ENCODE measurements at regions not wholly inside any gene's neighbourhood (a gene's known extent, or its start where the extent isn't known, plus 50 kb on each side); places are given as distances from the start of the nearest gene placed in this dataset.
"Not testable (repeated sequence)": the region's sequence is repeated elsewhere in the genome, so short reads cannot be mapped to it uniquely, and the experiment has no call there.

GRCh38 chr11:100585728-100586127, 101.4 kb upstream of the ARHGAP42 start:
- no peak for DNase-seq

- DNase-seq, result no peak
Measured at GRCh38 chr11:100586361-100587101, 100.6 kb upstream of the ARHGAP42 start.

DNA sequence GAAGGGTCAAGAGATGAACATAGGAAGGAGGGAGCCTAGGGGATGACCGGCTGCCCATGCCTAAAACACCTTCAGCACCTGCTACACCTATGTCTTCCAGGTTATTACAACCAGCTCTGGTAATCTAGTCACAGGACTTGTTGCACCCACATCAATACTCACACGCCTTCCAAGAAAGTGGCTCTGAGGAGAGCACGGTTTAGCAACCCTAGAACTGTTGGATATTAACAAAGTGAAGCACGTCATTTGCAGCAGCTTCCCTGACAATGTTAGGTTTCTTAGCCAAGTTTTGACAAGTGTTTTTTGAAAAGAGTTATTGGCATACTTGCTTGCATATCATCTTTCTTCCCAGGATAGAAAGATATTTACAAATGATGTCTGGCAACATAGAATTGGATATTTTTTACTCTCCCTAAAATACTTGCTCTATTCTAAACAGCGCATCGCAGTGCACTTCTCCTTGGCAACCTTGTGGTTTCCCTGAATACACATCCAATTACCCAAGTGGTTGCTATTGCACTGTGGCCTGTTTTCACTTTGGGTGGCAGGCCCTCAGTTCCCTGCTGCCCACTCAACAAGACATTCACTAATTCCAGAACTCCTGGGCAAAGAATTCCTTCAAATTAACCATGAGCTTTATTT, 94.3 kb upstream of the ARHGAP42 start:
- DNase-seq, result no peak

GRCh38 chr11:100593291-100593690, 93.8 kb upstream of the ARHGAP42 start:
- DNase-seq, result no peak

DNA sequence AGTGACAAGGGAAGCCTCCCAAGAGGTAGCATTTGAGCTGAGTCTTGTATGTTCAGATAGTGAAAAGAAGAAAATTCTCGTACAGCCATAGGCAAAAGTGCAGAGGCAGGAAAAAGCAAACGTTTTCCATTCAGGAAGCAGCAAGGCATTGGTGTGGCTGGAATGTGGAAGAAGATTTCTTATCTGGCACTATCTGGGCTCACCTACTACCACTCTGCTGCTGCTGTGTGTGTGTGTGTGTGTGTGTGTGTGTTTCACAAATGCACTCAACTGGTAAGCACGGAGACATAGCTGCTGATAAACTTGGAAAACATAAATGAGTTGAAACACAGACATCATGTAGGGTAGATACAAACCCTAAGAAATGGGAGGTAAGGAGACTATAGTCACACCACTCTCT, 92.8 kb upstream of the ARHGAP42 start:
- no peak for DNase-seq

DNA sequence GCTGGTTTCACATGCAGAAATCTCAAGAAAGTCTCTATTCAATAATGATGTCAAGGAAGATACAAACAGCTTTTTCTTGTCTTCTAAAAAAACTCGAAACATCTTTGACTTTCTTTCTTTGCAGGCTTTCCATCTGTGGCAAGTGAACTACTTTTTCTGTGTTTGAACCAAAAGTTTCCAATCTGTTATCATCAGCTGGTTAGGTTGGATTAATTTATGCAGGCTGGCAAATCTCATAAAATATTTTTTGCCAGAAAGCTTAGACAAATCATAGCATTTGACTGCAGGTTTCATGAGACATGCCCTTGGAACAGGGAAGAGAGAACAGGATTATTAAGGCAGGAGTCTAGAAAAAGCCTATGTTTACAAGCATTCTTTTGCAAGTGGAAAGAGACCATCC, 86.1 kb upstream of the ARHGAP42 start:
- no peak for DNase-seq

- no peak for DNase-seq
Measured at GRCh38 chr11:100602716-100603115, 84.4 kb upstream of the ARHGAP42 start.

DNA sequence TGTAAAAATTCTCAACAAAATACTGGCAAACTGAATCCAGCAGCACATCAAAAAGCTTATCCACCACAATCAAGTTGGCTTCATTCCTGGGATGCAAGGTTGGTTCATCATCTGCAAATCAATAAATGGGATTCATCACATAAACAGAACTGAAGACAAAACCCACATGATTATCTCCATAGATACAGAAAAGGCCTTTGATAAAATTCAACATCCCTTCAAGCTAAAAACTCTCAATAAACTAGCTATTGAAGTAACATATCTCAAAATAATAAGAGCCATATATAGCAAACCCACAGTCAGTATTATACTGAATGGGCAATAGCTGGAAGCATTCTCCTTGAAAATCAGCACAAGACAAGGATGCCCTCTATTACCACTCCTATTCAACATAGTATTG, 79.3 kb upstream of the ARHGAP42 start:
- DNase-seq, result not testable (repeated sequence)

DNA sequence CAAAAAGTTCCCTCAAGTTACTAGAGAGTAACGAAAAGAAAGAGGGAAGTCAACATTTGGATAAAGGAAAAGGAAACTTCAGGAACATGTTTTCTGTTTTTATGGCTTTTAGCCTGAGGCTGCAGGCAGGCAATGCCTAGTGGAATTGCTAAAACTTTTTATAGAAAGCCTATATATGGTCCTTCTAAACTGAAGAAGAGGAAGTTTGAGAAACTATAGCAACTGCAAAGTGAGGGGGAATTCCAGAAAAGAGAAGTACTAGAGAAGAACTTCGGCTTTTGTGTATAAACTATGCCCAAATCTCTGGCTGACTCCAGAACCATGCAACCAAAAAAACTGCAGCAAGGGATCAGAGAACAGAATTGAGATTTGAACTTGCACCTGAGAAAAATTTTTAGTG, 74.3 kb upstream of the ARHGAP42 start:
- DNase-seq, result no peak

GRCh38 chr11:100618914-100619313, 68.2 kb upstream of the ARHGAP42 start:
- DNase-seq, result no peak

- no peak for DNase-seq
Measured at GRCh38 chr11:100619484-100619883, 67.6 kb upstream of the ARHGAP42 start.

GRCh38 chr11:100622404-100622803, 64.7 kb upstream of the ARHGAP42 start:
- no peak for DNase-seq

DNA sequence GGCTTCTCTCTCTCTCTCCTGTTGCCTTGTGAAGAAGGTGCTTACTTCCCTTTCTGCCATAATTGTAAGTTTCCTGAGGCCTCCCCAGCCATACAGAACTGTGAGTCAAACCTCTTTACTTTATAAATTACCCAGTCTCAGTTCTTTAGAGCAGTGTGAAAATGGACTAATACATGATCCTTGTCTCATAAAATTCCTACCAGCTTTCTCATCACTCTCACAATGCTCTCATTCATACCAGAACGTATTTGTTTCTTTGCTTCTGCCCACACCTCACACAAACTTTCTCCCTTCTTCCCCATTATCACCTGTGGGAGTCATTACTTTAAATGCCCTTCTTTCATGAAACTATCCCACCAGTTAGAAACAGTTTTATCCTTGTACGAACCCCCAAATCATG, 62.7 kb upstream of the ARHGAP42 start:
- no peak for DNase-seq

DNA sequence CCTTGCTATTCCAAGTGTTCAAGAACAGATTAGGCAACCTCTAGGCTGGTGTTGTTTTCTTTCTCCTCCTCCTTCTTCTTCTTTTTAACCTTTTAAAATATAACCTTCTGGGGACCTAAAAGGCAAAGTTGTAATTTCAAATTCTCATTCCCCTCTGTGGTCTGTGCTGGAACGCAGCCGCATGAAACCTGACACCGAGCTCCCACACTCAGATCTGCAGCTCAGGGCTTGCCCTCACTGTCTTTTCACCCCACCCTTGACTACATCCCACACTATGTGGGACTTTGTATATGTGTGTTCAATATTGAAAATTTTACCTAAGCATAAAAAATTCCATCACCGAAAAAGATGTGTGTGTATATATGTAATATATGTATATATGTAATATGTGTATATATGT, 62.0 kb upstream of the ARHGAP42 start:
- no peak for DNase-seq

DNA sequence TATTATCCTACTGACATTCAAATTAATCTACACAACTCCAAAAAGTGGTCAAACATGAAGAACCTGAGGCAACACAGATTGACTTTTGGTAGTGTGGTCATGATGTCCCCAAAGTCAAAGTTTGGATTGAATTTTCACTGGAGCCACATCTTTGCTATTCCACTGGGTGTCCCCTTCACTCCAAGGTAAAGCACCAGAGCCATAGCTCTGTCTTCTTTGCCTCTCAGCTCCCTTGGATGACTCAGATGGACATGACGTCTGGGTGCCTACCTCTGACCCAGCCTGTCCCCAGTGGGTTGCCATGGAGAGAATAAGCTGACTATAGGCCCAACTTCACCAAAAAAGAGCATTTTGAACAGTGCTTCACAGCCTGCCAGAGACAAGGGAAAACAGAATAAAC, 57.4 kb upstream of the ARHGAP42 start:
- no peak for DNase-seq

DNA sequence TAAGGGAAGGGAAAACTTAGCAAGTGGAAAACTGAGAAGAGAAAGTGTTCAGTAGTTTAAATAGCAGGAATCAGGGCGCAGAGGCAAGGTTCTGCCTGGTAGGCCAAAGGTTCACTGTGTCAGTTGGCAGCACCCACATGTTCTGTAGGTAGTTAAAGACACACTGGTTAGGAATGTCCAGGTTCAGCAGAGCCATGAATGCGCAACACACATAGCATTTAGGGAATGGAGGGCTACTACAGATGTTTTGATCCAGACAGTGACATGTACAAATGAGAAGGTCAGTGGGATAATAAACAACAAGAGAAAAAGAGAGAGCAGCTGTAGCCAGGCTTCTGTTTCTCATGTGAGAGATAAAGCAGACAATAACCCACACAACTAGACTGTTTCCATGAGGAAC, 56.2 kb upstream of the ARHGAP42 start:
- no peak for DNase-seq

DNA sequence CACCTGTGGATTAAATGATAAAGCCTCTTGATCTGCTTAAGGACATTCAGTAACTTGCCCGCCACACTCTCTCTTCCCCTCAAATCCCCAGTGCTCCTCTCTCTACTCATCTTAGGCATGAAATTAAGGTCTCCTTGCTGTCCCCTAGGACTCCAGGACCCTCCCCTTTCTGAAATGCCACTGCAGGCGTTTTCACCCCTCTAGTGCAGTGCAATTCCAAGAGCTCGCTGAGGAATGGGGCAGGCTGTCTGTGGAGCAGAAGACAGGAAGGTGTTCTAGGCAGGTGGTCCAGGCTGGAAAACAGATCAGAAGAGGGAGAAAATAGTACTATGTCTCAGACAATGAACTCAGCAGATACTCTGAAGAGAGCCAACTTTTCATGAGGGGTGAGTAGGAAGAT, 55.8 kb upstream of the ARHGAP42 start:
- DNase-seq, result no peak

DNA sequence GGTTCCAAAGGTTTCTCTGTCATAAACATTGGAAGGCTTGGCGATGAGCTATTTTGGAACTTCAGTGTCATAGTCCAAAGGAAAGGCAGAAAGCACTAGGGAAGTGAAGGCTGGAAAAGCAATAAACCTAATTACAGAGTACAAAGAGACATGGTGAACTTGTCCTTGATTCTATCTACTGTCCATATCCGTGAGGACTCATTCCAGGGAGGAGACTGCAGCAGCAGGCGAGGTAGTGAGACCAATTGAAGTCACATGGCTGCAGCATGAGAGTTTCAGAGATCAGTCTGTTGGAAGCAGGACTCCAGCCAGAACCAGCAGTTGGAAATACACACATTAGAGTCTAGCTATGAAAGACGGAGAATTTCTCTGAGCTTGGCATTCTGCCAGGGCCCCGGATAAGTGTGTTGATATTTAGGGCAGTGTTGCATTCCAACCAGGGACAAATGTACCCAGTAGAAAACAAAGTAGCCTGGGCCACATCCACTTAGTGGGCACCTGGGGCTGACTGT, 54.1 kb upstream of the ARHGAP42 start:
- no peak for DNase-seq

- DNase-seq, result no peak
Measured at GRCh38 chr11:100635194-100635593, 51.9 kb upstream of the ARHGAP42 start.

- DNase-seq, result no peak
Measured at GRCh38 chr11:100636536-100636935, 50.6 kb upstream of the ARHGAP42 start.

Measured in NCI-H2081 treated with DMSO at 0.1 percent for 48 hours (cell line).